Brain microvascular endothelial cell (primary cell): ENCODE measurements at regions not wholly inside any gene's neighbourhood (a gene's known extent, or its start where the extent isn't known, plus 50 kb on each side); places are given as distances from the start of the nearest gene placed in this dataset.

Experiments used
- DNase-seq: peaks from one replicate; pipeline ENCODE4 v3.0.0-alpha.2; 2020
- H3K27ac ChIP-seq: fragments of 250-450 bp; sonication (Bioruptor Pico); 2 replicates; pipeline ENCODE4 v1.5.1; 2020; ENCODE audit warnings: mild to moderate bottlenecking, moderate library complexity
- H3K27me3 ChIP-seq: fragments of 250-450 bp; sonication (Bioruptor Pico); replicated peaks from 2 replicates; pipeline ENCODE4 v1.5.1; 2020; ENCODE audit warnings: mild to moderate bottlenecking
- H3K36me3 ChIP-seq: fragments of 250-450 bp; sonication (Bioruptor Pico); replicated peaks from 2 replicates; pipeline ENCODE4 v1.5.1; 2020; ENCODE audit warnings: mild to moderate bottlenecking
- H3K4me3 ChIP-seq: 2 replicates; pipeline ENCODE4 v1.5.1; 2011; ENCODE audit warnings: low read depth, mild to moderate bottlenecking, control low read depth, low read length, moderate library complexity
- in situ Hi-C: cut with HindIII; loops from 2 replicates; pipeline ENCODE4 v1.10.0; 2017; ENCODE audit warnings: low sequenced_read_pairs, low pct_ligation_motif_present
- TF ChIP-seq, protein P1 (sequence below): IDR thresholded peaks from 2 replicates; pipeline ENCODE4 v1.5.1; 2011; ENCODE audit warnings: low read depth, mild to moderate bottlenecking, moderate library complexity, low read length, control low read depth, inconsistent platforms; ENCODE audit errors: missing control alignments

- H3K36me3 ChIP-seq: no peaks in the 10 kb centered on the region
- peaks cover 2% of the 10 kb centered on the region for H3K27me3 ChIP-seq
- DNase-seq: no peak
- TF ChIP-seq, protein P1, sequence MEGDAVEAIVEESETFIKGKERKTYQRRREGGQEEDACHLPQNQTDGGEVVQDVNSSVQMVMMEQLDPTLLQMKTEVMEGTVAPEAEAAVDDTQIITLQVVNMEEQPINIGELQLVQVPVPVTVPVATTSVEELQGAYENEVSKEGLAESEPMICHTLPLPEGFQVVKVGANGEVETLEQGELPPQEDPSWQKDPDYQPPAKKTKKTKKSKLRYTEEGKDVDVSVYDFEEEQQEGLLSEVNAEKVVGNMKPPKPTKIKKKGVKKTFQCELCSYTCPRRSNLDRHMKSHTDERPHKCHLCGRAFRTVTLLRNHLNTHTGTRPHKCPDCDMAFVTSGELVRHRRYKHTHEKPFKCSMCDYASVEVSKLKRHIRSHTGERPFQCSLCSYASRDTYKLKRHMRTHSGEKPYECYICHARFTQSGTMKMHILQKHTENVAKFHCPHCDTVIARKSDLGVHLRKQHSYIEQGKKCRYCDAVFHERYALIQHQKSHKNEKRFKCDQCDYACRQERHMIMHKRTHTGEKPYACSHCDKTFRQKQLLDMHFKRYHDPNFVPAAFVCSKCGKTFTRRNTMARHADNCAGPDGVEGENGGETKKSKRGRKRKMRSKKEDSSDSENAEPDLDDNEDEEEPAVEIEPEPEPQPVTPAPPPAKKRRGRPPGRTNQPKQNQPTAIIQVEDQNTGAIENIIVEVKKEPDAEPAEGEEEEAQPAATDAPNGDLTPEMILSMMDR: no peak
- in situ Hi-C loops: no loop called here
- no peak overlapping the region for H3K4me3 ChIP-seq
- no peak overlapping the region for H3K27ac ChIP-seq
Observed at GRCh38 chr3:72660270-72661114, 187.8 kb downstream of the SHQ1 start.

GRCh38 chr3:72659596-72659995 is 188.6 kb downstream of the SHQ1 start:
- no peaks in the 10 kb centered on the region for H3K36me3 ChIP-seq
- no peak overlapping the region for H3K27ac ChIP-seq
- no peak overlapping the region for H3K4me3 ChIP-seq
- no peak for DNase-seq
- TF ChIP-seq, protein P1: no peak
- in situ Hi-C loops: no loop called here
- peaks cover 8% of the 10 kb centered on the region for H3K27me3 ChIP-seq

- H3K27ac ChIP-seq: no peak overlapping the region
- in situ Hi-C loops: no loop called here
- H3K36me3 ChIP-seq: no peaks in the 10 kb centered on the region
- no peak overlapping the region for H3K4me3 ChIP-seq
- no peak for DNase-seq
- TF ChIP-seq, protein P1: no peak
- H3K27me3 ChIP-seq: peaks cover 8% of the 10 kb centered on the region
Observed at GRCh38 chr3:72659188-72659587, 189.1 kb downstream of the SHQ1 start.

DNA sequence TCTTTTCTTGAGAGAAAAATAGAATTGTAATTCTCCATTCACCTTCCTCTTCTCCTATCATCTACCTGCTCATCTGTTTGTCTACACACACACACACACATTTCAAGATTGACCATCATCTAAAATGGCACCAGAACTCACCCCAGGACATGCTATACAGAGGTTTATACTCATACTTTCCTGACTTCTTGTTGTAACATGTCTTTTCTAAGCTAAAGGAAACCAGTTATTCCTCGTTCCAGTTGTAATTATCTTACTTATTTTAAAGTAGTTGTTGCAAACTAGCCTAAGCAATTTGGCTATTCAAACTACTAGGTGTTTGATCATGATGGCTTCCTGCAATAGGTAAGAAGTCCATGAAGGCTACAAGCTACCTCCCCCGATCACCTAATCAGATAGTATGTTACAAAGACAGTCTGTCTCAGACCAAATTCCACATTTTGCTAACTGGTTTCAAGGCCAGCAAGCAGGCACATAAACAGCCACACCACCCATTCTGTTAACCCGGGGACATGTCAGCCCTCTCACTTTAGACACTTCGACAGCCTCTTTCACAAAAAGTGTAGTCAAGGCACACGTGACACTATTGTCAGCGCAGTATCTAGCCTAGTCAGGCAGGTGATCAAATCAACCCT is 189.7 kb downstream of the SHQ1 start:
- DNase-seq: no peak
- no peak overlapping the region for H3K27ac ChIP-seq
- TF ChIP-seq, protein P1: no peak
- in situ Hi-C loops: no loop called here
- peaks cover 8% of the 10 kb centered on the region for H3K27me3 ChIP-seq
- H3K4me3 ChIP-seq: no peak overlapping the region
- H3K36me3 ChIP-seq: no peaks in the 10 kb centered on the region

DNA sequence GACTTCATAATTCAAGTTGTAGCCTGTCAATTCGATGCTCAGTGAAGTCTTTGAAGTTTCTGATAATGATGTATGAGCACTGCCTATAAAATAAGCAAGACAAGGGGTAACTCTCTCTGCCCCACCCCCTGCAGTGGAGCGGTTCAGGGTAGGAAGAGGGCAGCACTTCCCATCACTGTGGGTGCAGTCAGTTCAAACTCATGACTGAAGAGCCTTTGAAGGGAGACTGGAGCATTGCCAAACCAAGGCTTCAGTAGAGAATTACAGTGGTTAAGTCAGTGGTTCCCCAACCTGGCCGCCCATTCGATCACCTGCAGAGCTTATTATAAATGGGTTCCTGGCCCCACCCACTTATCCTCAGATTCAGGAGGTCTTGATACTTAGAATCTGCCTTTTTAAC is 190.6 kb downstream of the SHQ1 start:
- Histone ChIP-seq H3K27me3 (peaks cover 8% of the 10 kb centered on the region), H3K4me3 (no peak overlapping the region), H3K36me3 (no peaks in the 10 kb centered on the region), H3K27ac (no peak overlapping the region)
- no peak for DNase-seq
- TF ChIP-seq, protein P1: no peak
- in situ Hi-C loops: no loop called here
